Brain microvascular endothelial cell (primary cell): ENCODE measurements at regions not wholly inside any gene's neighbourhood (a gene's known extent, or its start where the extent isn't known, plus 50 kb on each side); places are given as distances from the start of the nearest gene placed in this dataset.

Source experiments
- DNase-seq: peaks from one replicate; pipeline ENCODE4 v3.0.0-alpha.2; 2020
- H3K27ac ChIP-seq: fragments of 250-450 bp; sonication (Bioruptor Pico); 2 replicates; pipeline ENCODE4 v1.5.1; 2020; ENCODE audit warnings: mild to moderate bottlenecking, moderate library complexity
- H3K27me3 ChIP-seq: fragments of 250-450 bp; sonication (Bioruptor Pico); replicated peaks from 2 replicates; pipeline ENCODE4 v1.5.1; 2020; ENCODE audit warnings: mild to moderate bottlenecking
- H3K36me3 ChIP-seq: fragments of 250-450 bp; sonication (Bioruptor Pico); replicated peaks from 2 replicates; pipeline ENCODE4 v1.5.1; 2020; ENCODE audit warnings: mild to moderate bottlenecking
- H3K4me3 ChIP-seq: 2 replicates; pipeline ENCODE4 v1.5.1; 2011; ENCODE audit warnings: low read depth, mild to moderate bottlenecking, control low read depth, low read length, moderate library complexity
- in situ Hi-C: cut with HindIII; loops from 2 replicates; pipeline ENCODE4 v1.10.0; 2017; ENCODE audit warnings: low sequenced_read_pairs, low pct_ligation_motif_present
- TF ChIP-seq, protein P1 (sequence below): IDR thresholded peaks from 2 replicates; pipeline ENCODE4 v1.5.1; 2011; ENCODE audit warnings: low read depth, mild to moderate bottlenecking, moderate library complexity, low read length, control low read depth, inconsistent platforms; ENCODE audit errors: missing control alignments

DNA sequence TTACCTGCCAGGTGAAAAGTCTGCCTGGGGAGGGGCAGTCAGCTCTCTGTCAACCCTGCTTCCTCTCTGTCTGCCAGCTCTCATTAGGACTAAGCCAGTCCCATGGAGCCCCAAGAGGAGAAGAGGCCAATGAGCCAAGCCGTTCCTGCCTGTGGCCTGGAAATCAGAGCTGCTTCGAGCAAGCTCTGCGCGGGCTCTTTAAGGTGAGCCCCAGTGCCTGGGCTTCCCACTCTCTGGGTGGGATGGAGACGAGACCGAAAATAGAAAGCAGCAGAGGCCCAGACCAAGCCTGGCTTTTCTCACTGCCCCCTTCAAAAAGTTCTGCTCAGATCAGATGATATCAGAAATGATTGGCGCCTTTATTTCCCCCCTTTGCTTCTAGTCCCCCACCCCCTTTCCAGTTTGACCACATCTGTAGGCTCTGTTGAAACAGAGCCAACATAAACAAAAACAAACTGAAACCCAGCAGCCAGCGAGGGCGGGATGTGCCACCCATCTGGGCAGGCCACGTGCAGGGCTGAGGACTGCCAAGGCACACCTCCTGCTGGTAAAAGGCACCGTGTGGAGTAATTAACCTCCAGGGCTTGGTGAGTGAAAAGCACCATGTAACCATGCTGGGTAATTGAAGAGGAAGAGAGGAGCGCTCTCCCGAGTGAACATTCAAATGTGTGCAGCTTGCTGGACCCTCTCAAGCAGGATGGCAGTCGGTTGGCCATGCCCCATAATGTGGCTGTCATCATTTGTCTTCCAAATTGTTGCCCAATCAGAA lies 471.0 kb upstream of the PROK2 start:
- in situ Hi-C loops = no loop called here
- H3K27ac ChIP-seq = no peak overlapping the region
- DNase-seq = no peak
- peaks cover 7% of the 10 kb centered on the region for H3K27me3 ChIP-seq
- no peak overlapping the region for H3K4me3 ChIP-seq
- TF ChIP-seq, protein P1, sequence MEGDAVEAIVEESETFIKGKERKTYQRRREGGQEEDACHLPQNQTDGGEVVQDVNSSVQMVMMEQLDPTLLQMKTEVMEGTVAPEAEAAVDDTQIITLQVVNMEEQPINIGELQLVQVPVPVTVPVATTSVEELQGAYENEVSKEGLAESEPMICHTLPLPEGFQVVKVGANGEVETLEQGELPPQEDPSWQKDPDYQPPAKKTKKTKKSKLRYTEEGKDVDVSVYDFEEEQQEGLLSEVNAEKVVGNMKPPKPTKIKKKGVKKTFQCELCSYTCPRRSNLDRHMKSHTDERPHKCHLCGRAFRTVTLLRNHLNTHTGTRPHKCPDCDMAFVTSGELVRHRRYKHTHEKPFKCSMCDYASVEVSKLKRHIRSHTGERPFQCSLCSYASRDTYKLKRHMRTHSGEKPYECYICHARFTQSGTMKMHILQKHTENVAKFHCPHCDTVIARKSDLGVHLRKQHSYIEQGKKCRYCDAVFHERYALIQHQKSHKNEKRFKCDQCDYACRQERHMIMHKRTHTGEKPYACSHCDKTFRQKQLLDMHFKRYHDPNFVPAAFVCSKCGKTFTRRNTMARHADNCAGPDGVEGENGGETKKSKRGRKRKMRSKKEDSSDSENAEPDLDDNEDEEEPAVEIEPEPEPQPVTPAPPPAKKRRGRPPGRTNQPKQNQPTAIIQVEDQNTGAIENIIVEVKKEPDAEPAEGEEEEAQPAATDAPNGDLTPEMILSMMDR = peak; percentile 24
- H3K36me3 ChIP-seq = no peaks in the 10 kb centered on the region

DNA sequence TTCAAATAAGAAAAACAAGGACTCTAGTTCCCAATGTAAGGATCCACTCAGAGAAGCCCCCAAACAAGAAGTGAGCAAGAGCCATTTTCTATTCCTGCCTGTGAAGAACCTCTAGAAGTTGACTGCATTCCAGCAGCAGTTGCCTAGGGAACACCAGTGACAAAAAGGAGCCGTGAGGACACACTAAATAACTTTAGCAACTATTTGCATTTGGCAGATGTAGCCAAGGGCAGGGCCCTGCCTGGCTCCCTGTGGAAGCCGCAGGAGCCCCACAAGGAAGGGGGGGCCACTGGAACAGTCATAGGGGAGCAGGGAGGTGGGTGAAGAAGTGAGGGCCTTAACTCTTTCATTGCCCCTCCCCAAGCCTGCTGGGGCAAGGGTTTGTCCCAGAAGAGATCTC lies 470.2 kb upstream of the PROK2 start:
- H3K27ac ChIP-seq = no peak overlapping the region
- no peak overlapping the region for H3K4me3 ChIP-seq
- in situ Hi-C loops = no loop called here
- DNase-seq = no peak
- peaks cover 7% of the 10 kb centered on the region for H3K27me3 ChIP-seq
- no peaks in the 10 kb centered on the region for H3K36me3 ChIP-seq
- TF ChIP-seq, protein P1 = no peak

DNA sequence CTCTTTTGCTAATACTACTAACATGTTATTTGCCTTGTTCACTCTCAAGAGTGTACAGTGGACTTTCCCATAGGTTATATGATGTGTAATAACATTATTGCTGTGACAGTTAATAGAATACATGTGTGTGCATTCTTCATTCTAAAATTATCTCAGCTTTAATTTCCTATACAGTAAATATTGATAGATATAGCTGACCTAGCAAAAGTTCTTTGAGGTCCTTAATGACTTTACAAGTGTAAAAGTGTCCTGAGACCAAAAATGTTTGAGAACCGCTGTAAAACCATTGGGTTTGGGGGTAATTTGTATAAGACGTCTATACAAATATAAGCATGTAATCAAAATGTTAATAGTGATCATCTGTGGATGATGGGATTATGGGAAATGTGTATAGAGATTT lies 469.5 kb upstream of the PROK2 start:
- H3K4me3 ChIP-seq = no peak overlapping the region
- in situ Hi-C loops = no loop called here
- no peak for DNase-seq
- no peak overlapping the region for H3K27ac ChIP-seq
- no peaks in the 10 kb centered on the region for H3K36me3 ChIP-seq
- TF ChIP-seq, protein P1 = no peak
- peaks cover 7% of the 10 kb centered on the region for H3K27me3 ChIP-seq

DNA sequence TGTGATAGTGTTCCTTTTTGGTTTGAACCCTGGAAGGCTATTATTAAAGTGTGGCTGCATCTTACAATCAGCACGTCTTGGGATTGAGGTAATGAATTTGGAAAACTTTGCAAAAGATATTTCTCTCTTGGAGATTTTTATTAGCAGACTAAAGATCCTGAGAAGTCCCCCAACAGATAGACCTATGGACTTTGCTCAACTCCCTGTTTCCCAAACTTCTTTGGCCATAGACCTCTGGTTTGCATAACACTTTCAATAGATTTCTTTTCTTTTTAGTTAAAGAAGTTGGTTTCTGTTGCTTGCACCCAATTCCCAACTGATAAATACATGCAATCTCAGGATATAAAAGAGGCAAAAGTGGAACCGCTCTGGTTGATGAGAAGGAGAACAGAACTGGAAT lies 465.8 kb upstream of the PROK2 start:
- Histone ChIP-seq H3K27ac (no peak overlapping the region), H3K36me3 (no peaks in the 10 kb centered on the region), H3K27me3 (peaks cover 4% of the 10 kb centered on the region), H3K4me3 (no peak overlapping the region)
- TF ChIP-seq, protein P1 = no peak
- in situ Hi-C loops = no loop called here
- no peak for DNase-seq

DNA sequence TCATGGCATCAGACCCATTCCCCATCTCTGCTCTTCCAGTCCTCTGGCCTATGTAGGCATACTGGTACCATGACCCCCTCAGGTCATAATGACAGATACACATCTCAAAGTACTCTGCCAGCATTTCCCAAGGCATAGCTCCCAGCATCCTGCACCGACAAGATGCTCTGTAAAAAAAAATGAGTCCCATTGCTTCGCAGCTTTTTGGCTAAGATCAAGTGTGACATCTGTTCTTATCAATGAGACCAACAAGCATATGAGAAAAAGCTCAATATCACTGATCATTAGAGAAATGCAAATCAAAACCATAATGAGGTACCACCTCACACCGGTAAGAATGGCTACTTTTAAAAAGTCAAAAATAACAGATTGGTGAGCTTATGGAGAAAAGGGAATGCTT lies 463.9 kb upstream of the PROK2 start:
- in situ Hi-C loops = no loop called here
- DNase-seq = no peak
- Histone ChIP-seq H3K27me3 (no peaks in the 10 kb centered on the region), H3K36me3 (no peaks in the 10 kb centered on the region), H3K27ac (no peak overlapping the region), H3K4me3 (no peak overlapping the region)
- TF ChIP-seq, protein P1 = no peak

DNA sequence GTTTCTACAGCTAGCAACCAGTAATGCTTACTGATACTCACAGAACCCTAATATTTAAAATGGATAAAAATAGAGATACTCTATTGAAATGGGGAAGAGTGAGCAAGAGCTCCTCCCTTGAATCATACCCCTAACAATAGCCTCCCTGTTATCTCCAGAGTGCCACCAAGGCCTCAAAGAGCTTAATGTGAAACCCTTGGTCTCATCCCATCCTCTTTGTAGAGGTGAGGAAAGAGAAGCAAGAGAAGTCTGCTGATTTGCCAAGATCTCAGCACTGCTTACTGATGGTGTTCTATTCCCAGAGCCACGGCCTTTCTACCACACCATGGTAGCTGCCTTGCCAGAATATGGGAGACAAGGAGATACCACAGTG lies 463.4 kb upstream of the PROK2 start:
- DNase-seq = no peak
- Histone ChIP-seq H3K27me3 (no peaks in the 10 kb centered on the region), H3K4me3 (no peak overlapping the region), H3K36me3 (no peaks in the 10 kb centered on the region), H3K27ac (no peak overlapping the region)
- TF ChIP-seq, protein P1 = no peak
- in situ Hi-C loops = no loop called here
